Pancreas (tissue), 10 donors: ENCODE measurements at regions not wholly inside any gene's neighbourhood (a gene's known extent, or its start where the extent isn't known, plus 50 kb on each side); places are given as distances from the start of the nearest gene placed in this dataset.

Experiments
- ATAC-seq, 4 donors: fragments of 200-7000 bp; cut with Tn5 transposase; one replicate each; pipeline versions ENCODE4 v1.8.0 to v1.9.1; 2020; ENCODE audit warnings: mild to moderate bottlenecking in 4 of 4, moderate library complexity in 4 of 4
- DNase-seq, 6 donors: peaks; one replicate each; pipeline ENCODE4 v3.0.0-alpha.2; 2020
- FAIRE-seq: peaks from 2 replicates; lab custom pipeline; 2012; peaks lifted over from hg19 to GRCh38; lab: Jason Lieb, UNC
- H3K27ac ChIP-seq, 4 donors: fragments of 200-600 bp; sonication (generic); 1 replicate in 3 of 4; 2 replicates in 1 of 4; pipeline versions ENCODE4 v1.5.0 to v1.8.0; 2020
- H3K27me3 ChIP-seq, 4 donors: fragments of 200-600 bp; one replicate each; pipeline ENCODE4 v1.8.0; 2021
- H3K36me3 ChIP-seq, 3 donors: fragments of 200-600 bp; sonication (generic) in 1 of 3; one replicate each; pipeline versions ENCODE4 v1.5.0 to v1.8.0; 2020 to 2021
- H3K4me1 ChIP-seq, 3 donors: fragments of 200-600 bp; one replicate each; pipeline ENCODE4 v1.8.0; 2021
- H3K4me3 ChIP-seq, 4 donors: fragments of 200-600 bp; sonication (generic) in 2 of 4; one replicate each; pipeline versions ENCODE4 v1.5.0 to v1.8.0; 2020 to 2021
- H3K9me3 ChIP-seq, 4 donors: fragments of 200-600 bp; one replicate each; pipeline ENCODE4 v1.8.0; 2021
- CTCF ChIP-seq, 4 donors: fragments of 200-600 bp; sonication (generic) in 3 of 4; IDR thresholded peaks; one replicate each; pipeline versions ENCODE4 v1.5.0 to v1.8.0; 2021; ENCODE audit warnings: antibody characterized with exemption in 4 of 4
- WGBS, 2 donors: extraction: QIAGEN DNeasy Blood & Tissue Kit; methylation state at CpG; one replicate each; pipeline ENCODE4 v1.1.7; 2013; 5-methylcytosine and 5-hydroxymethylcytosine counted together
- intact Hi-C, 3 donors: fragments of 100-400 bp; cut with DNase I; formaldehyde crosslinking; loops; one replicate each; pipeline versions ENCODE4 v1.11.1 to v1.14.2; 2022
- donor health status: healthy with polysubstance abuse.
- donor health status: DM: no; HTN: no; CAD: no; lungs with moderate emphysema.
- donor health status: DM: no; HTN: no; CAD: no.
- donor health status: control.
- donor health status: control.
- donor health status: Bipolar disorder and iron deficiency.
- donor health status: DM: yes; HTN: yes; CAD: no.
- donor health status: DM: no; HTN: no; CAD: no.
- donor health status: DM: no; HTN: no; CAD: no.
- donor health status: DM: yes; HTN: yes; CAD: no.

DNA sequence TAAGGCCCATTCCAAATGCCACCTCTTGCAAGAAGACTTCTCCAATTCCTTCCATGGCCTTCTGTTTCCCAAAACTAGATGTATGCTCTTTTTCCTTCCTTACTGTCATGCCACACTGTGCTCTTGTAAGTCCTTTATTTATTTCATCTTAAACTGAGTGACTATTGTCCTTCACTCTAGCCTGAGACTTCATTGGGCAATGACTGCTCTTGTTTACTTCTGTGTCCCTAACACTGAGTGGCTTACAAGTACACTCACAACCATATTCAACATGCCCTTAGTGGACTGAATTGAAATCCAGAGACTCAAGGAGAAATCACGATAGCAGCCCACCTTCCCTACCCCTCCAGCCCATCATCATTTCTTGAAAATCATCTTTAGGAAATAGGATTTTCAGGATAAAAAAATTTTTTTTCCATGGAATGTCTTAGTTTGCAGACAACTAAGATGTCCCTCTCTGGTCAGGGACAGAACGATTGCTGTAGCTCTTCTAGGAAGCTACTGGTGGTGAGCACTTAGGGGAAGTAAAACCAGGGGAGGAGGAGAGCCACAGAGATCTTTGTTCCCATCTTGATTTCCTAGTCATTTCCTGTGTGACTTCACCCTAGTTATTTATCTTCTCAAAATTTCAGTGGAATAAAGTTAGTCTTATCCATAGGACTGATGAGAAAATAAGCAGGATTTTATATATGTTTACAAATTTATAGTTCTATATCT lies 80.7 kb downstream of the CYRIA start:
- H3K4me1 ChIP-seq: no peaks in the 10 kb centered on the region
- no peaks in the 10 kb centered on the region for H3K36me3 ChIP-seq
- no peaks in the 10 kb centered on the region for H3K27me3 ChIP-seq
- peak in 2 of 4 donors; percentile 34 to 53 for ATAC-seq
- intact Hi-C loops: no loop called here
- no peak for FAIRE-seq
- no peak overlapping the region for H3K4me3 ChIP-seq
- DNase-seq: no peak
- no peaks in the 10 kb centered on the region for H3K9me3 ChIP-seq
- WGBS, 2 donors: 46 to 73% methylated on average over 2 of the region's 2 CpGs
- no peak for TF ChIP-seq CTCF (IDR thresholded peaks at IDR 0.05)
- no peak overlapping the region for H3K27ac ChIP-seq

DNA sequence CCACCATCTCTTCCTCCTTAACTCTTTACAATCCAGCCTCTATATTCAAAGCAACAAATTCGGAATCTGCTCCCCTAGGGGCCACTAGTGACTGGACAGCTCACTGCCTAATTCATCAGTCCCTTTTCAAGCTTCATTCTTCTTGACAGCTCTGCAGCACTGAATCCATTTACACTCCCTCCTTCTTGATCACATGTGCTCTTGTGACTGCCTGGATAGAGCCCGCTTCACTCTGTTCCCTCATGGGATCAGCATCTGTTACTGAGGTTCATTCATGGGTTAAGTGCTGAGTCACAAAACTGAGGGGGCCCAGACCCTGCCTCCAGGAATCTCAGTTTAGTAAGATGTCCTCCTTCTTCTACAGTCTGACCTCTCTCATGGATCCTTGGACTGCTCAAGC lies 81.5 kb downstream of the CYRIA start:
- ATAC-seq (no peak), FAIRE-seq (no peak), DNase-seq (no peak)
- no peaks in the 10 kb centered on the region for H3K27me3 ChIP-seq
- no peak overlapping the region for H3K4me3 ChIP-seq
- H3K4me1 ChIP-seq: no peaks in the 10 kb centered on the region
- no peaks in the 10 kb centered on the region for H3K36me3 ChIP-seq
- no peaks in the 10 kb centered on the region for H3K9me3 ChIP-seq
- H3K27ac ChIP-seq: no peak overlapping the region
- intact Hi-C loops: no loop called here
- 69% methylated on average over 2 of the region's 2 CpGs for WGBS, 2 donors
- TF ChIP-seq CTCF (IDR thresholded peaks at IDR 0.05): no peak

GRCh38 chr2:16581241-16581640 lies 84.4 kb downstream of the CYRIA start:
- Histone ChIP-seq H3K9me3 (no peaks in the 10 kb centered on the region), H3K27ac (no peak overlapping the region), H3K4me1 (no peaks in the 10 kb centered on the region), H3K36me3 (no peaks in the 10 kb centered on the region), H3K4me3 (no peak overlapping the region), H3K27me3 (no peaks in the 10 kb centered on the region)
- DNase-seq (no peak), FAIRE-seq (no peak), ATAC-seq (no peak)
- TF ChIP-seq CTCF (IDR thresholded peaks at IDR 0.05): no peak
- intact Hi-C loops: no loop called here
- 87 to 96% methylated on average over 1 of the region's 1 CpG for WGBS, 2 donors

- Histone ChIP-seq H3K27ac (no peak overlapping the region), H3K4me1 (no peaks in the 10 kb centered on the region), H3K36me3 (no peaks in the 10 kb centered on the region), H3K27me3 (no peaks in the 10 kb centered on the region), H3K9me3 (no peaks in the 10 kb centered on the region), H3K4me3 (no peak overlapping the region)
- 50 to 58% methylated on average over 3 of the region's 3 CpGs for WGBS, 2 donors
- FAIRE-seq (no peak), DNase-seq (no peak), ATAC-seq (no peak)
- intact Hi-C loops: no loop called here
- no peak for TF ChIP-seq CTCF (IDR thresholded peaks at IDR 0.05)
These were observed 87.6 kb downstream of the CYRIA start for GRCh38 chr2:16578081-16578480.

DNA sequence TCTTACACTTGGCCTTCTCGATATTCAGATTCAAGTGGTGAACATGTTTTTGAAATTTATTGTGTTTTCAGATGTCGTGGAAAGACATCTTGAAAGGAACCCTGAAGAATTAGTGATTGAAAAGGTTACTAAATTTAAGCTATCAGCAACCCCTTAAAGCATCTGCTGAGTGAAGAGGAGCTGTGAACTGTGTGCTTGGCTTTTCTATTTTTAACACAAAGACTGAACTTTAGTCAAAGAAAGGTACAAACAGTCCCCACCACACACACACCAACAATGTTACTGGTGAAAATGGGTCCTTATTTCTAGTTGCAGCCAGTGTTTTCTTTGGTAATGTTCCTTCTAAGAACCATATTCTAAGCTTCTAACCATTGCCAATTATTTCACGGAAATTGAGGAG lies 95.1 kb downstream of the CYRIA start:
- Histone ChIP-seq H3K4me1 (no peaks in the 10 kb centered on the region), H3K9me3 (no peaks in the 10 kb centered on the region), H3K36me3 (no peaks in the 10 kb centered on the region), H3K27me3 (no peaks in the 10 kb centered on the region), H3K27ac (no peak overlapping the region), H3K4me3 (no peak overlapping the region)
- 62 to 68% methylated on average over 3 of the region's 3 CpGs for WGBS, 2 donors
- FAIRE-seq (no peak), DNase-seq (no peak), ATAC-seq (no peak)
- TF ChIP-seq CTCF (IDR thresholded peaks at IDR 0.05): no peak
- intact Hi-C loops: no loop called here
